ENCODE measurements at regions not wholly inside any gene's neighbourhood (a gene's known extent, or its start where the extent isn't known, plus 50 kb on each side); places are given as distances from the start of the nearest gene placed in this dataset.

GRCh38 chr20:12511499-12511898 is 497.3 kb upstream of the SPTLC3 start:
- TF ChIP-seq GATA3 (IDR thresholded peaks at IDR 0.05; ENCODE audit: low read depth, low read length) (no peak), GATA2 (IDR thresholded peaks at IDR 0.05; ENCODE audit: low read depth, low read length) (no peak)

All from SH-SY5Y (cell line).